ENCODE measurements at regions not wholly inside any gene's neighbourhood (a gene's known extent, or its start where the extent isn't known, plus 50 kb on each side); places are given as distances from the start of the nearest gene placed in this dataset.
"Not testable (repeated sequence)": the region's sequence is repeated elsewhere in the genome, so short reads cannot be mapped to it uniquely, and the experiment has no call there.

- H3K4me3 ChIP-seq = no peak overlapping the region
- H3K36me3 ChIP-seq = no peaks in the 10 kb centered on the region
- TF ChIP-seq POLR2A (IDR thresholded peaks at IDR 0.05) (no peak), POLR2AphosphoS5 (IDR thresholded peaks at IDR 0.05; ENCODE audit: insufficient read depth in 1 of 2, low read depth in 1 of 2) (no peak), CTCF (IDR thresholded peaks at IDR 0.05) (no peak)
- DNase-seq (ENCODE audit: extremely low spot score in 2 of 2) = no peak
- H3K27ac ChIP-seq = no peak overlapping the region
- H3K27me3 ChIP-seq = no peaks in the 10 kb centered on the region
- no peaks in the 10 kb centered on the region for H3K9me3 ChIP-seq
- H3K4me1 ChIP-seq = no peaks in the 10 kb centered on the region
- intact Hi-C loops (cut with DNase I) = no loop called here
Measured at GRCh38 chr7:73954181-73954580, 73.8 kb upstream of the ELN start.

- H3K4me3 ChIP-seq = no peak overlapping the region
- TF ChIP-seq POLR2AphosphoS5 (IDR thresholded peaks at IDR 0.05; ENCODE audit: insufficient read depth in 1 of 2, low read depth in 1 of 2) (no peak), POLR2A (IDR thresholded peaks at IDR 0.05) (no peak), CTCF (IDR thresholded peaks at IDR 0.05) (no peak)
- intact Hi-C loops (cut with DNase I) = no loop called here
Measured at GRCh38 chr7:73954861-73955260, 73.1 kb upstream of the ELN start.

GRCh38 chr7:73960548-73960947 lies 67.4 kb upstream of the ELN start:
- no peak for DNase-seq (ENCODE audit: extremely low spot score in 2 of 2)
- intact Hi-C loops (cut with DNase I) = no loop called here
- no peaks in the 10 kb centered on the region for H3K36me3 ChIP-seq
- H3K9me3 ChIP-seq = peaks cover 5% of the 10 kb centered on the region
- no peak overlapping the region for H3K27ac ChIP-seq
- H3K4me1 ChIP-seq = no peaks in the 10 kb centered on the region
- H3K27me3 ChIP-seq = no peaks in the 10 kb centered on the region
- no peak overlapping the region for H3K4me3 ChIP-seq
- TF ChIP-seq POLR2AphosphoS5 (IDR thresholded peaks at IDR 0.05; ENCODE audit: insufficient read depth in 1 of 2, low read depth in 1 of 2) = no peak
- TF ChIP-seq CTCF (IDR thresholded peaks at IDR 0.05) = no peak
- TF ChIP-seq POLR2A (IDR thresholded peaks at IDR 0.05) = no peak

More at GRCh38 chr7:73954861-73955260, 73.1 kb upstream of the ELN start:
- H3K27ac ChIP-seq = no peak overlapping the region
- H3K36me3 ChIP-seq = no peaks in the 10 kb centered on the region
- DNase-seq (ENCODE audit: extremely low spot score in 2 of 2) = no peak
- no peaks in the 10 kb centered on the region for H3K27me3 ChIP-seq
- H3K9me3 ChIP-seq = no peaks in the 10 kb centered on the region
- no peaks in the 10 kb centered on the region for H3K4me1 ChIP-seq

- H3K4me3 ChIP-seq; intact Hi-C loops (cut with DNase I); H3K4me1 ChIP-seq; H3K9me3 ChIP-seq; H3K36me3 ChIP-seq; H3K27ac ChIP-seq; H3K27me3 ChIP-seq; DNase-seq (ENCODE audit: extremely low spot score in 2 of 2): not testable (repeated sequence)
Measured at GRCh38 chr7:73961991-73962390, 66.0 kb upstream of the ELN start.

- Histone ChIP-seq H3K36me3 (no peaks in the 10 kb centered on the region), H3K27me3 (no peaks in the 10 kb centered on the region), H3K4me1 (no peaks in the 10 kb centered on the region), H3K4me3 (no peak overlapping the region), H3K27ac (no peak overlapping the region), H3K9me3 (peaks cover 5% of the 10 kb centered on the region)
- TF ChIP-seq CTCF (IDR thresholded peaks at IDR 0.05) (no peak), POLR2A (IDR thresholded peaks at IDR 0.05) (no peak), POLR2AphosphoS5 (IDR thresholded peaks at IDR 0.05; ENCODE audit: insufficient read depth in 1 of 2, low read depth in 1 of 2) (no peak)
- DNase-seq (ENCODE audit: extremely low spot score in 2 of 2) = no peak
- intact Hi-C loops (cut with DNase I) = no loop called here
Measured at GRCh38 chr7:73963252-73963822, 64.6 kb upstream of the ELN start.

All from vagina (tissue), 2 donors.